Stimulated activated CD8-positive, alpha-beta memory T cell treated with anti-CD3 and anti-CD28 coated beads, Interleukin-4, amount 100 ng/mL, for 1 hour (primary cell): ENCODE measurements at regions not wholly inside any gene's neighbourhood (a gene's known extent, or its start where the extent isn't known, plus 50 kb on each side); places are given as distances from the start of the nearest gene placed in this dataset.

ENCODE experiments used
- DNase-seq, 2 donors: peaks; one replicate each; pipeline ENCODE4 v3.0.0-alpha.2; 2020; ENCODE audit warnings: low read depth in 2 of 2, low spot score in 1 of 2

DNA sequence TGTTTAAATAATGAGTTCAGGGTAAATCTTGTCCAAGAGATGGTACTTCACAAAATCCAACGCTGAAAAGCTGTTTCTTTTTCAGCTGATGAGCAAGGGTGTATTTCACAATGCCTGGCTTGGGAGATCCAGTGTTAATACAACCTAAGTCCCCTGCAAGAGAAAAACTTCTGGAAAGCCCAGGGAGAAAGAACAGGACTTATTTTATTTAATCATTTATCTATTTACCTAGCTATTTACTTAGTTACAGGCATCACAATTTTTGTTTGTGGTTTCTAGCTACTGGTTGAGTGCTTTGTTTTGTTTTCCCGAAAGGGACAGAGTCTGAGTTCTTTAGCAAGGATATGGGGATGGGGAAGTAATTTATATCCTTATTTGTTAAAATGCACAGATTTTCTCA lies 598.2 kb upstream of the SYT4 start:
- DNase-seq: no peak

DNA sequence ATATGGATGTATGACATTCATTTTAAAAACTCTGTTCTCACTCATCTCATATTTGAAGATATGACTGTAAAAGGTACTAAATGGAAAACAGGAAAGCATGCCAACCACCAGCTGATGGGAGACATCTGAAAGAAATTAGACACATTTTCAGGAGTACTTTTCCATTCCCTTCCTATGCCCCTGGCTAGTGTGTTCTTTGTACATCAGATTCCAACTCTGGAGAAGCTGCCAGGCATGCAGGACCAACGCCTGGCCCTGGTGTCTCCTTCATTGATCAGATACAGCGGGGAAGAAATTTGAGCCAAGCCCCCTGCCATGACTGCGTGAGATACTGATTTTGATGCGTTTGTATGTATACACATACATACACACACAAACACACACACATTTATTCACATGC lies 599.0 kb upstream of the SYT4 start:
- no peak for DNase-seq

DNA sequence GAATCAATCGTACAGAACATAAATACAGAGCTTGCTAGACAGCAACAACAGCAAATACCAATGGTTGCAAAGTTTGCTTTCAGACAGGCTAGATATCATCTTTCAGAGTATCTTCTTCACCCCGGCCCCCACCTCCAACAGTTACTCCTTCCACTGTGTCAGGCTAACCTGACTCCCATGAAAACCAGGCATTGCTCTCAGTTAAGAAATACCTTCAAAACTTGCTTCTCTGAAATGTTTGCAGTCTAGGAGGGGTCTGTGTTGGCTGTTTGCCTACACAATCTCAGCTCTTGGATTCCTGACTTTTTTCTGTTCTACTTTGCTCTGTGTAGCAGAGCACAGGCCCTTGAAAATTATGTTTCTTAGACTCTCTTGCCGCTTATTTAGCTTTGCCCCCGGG lies 599.5 kb upstream of the SYT4 start:
- DNase-seq: no peak

DNA sequence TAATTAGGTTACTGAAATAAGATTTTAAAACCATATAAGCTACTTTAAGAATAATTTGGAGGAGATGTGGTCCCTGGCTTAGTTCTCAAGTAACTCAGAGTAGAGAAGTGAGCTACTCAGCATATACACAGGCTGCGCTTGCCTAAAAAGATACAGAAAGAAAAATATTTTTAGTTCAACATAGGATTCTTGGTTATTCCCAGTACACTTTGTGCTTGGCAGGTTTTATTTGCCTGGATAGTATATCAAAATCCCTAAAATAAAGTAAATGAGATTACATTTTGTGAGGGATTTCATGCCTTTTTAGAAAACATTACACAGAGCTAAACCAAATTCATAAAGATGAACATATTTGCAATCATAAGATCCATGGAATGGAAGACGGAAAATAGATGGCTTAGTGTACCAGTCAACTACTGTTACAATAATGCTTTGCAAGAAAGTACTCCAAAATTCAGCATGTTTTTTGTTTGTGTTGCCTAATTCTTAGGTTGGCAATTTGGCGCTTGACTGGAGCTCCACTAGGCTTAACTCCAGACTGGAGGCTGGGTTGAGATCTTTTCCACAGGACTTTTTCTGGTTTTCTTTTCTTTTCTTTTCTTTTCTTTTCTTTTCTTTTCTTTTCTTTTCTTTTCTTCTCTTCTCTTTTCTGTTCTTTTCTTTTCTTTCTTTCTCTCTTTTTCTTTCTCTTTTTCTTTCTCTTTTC lies 600.5 kb upstream of the SYT4 start:
- DNase-seq: no peak

DNA sequence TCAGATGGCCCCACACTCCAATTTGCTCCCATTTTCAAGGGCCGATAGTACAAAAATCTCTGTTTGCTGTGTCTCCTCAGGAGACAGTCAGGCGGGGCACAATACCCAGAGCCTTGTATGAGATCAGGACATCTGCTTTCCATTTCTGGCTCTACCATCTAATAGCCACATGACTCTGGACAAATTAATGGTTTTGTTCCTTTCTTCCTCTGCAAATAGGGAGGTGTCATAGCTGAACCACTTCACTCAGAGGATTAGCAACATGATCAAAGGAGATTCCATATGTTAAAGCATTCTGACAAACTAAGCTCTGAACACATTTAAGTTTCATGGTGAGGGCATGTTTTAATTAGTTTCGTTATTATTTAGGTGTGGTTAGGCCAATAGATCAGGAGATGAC lies 602.1 kb upstream of the SYT4 start:
- DNase-seq: no peak

DNA sequence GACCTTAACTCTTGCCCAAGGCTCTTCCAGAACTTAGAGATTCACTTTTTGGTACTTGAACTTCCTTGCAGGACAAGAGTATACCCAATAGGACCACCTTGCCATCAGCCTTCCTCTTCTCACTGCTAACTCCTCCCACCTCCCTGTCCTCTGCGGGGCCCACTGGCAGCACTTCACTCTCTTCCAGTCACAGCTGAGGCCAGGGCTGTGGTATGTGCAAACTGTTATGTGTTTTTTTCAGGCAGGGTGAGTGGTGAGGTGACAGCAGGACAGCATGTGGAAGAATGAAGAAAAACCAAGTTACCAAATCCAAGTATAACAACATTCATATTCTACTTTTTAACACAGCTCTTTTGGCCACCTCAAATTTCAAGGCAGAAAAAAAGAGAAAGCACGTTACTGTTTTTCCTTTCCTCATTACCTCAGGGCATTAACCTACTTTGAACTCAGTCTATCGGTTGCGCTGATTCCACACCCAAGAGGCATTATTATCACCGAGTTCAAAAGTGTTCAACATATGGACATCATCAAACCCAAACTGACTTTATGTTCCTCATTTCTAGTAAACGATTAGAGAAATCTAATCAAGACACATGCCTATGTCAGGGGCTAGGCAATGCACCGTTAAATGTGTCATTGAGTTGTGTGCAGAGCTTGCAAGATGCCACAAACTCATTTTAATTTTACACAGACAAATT lies 605.2 kb upstream of the SYT4 start:
- DNase-seq: no peak

DNA sequence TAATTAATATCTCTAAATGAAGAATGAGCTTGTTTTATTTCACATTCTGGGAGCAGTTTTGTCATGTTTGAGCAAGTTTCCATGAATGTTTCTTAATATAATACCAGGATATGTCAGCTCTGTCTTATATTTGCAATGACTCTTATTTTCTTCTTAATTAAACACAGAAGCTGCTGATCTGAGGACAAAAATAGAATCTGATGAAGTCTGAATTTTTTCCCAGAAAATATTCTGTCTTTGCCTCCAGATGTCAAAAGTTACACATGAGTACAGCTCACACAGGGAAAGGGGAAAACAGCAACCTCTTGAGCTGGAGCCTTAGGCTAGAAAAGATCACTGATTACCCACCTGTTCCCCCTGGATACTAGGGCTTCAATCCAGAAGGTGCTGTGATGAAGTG lies 606.6 kb upstream of the SYT4 start:
- DNase-seq: no peak

DNA sequence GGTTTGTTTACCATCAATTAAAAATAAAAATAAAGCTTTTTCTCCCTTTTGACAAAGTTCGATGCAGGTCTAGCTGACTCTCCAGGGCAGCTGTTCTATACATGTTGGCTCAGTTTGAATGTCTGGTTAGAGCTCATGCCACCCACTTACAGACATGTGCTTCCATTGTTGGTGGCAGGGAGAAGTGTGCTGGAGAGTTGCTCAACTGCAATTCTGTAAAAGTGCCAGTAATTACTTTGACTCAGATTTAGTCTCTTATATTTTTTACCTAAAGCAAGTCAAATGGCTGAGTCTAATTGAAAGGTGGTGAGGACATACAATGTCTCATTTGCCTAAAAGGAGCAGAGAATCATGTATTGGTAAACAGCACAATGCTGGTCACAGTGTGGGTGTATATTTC lies 609.1 kb upstream of the SYT4 start:
- DNase-seq: no peak

DNA sequence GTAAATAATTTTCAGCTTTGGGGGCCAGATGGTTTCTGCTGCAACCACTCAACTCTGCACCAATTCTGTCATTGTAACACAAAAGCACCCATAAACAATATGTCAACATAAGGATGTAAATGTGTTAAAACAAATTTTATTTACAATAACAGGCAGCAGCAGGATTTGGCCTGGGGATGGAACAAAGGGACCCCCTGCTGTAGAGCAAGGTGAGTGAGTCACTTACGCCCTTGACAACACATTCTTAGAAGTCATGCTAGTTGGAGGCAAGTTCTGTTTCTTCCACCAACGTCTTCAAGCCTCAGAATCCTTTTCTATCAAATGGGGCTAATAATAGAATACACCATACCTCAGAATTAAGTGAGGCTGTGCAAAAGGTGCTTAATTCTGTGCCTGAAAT lies 610.2 kb upstream of the SYT4 start:
- DNase-seq: no peak

DNA sequence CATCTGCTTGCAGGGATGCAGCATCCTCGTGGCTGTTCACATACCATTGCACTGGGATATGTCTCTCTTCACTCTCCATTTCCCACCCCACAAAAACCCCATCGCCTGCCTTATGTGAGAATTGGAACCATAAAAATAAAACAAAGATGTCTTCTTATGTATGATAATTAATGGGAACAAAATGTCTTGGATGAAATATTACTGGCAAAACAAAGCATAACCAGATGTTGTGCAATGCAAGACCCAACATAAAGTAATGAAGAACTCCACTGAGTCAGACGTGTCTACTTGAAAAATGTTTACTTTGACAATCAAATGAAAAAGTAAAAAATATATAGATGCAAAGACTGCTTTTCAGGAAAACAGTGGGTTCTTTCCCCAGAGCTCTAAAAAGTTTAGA lies 611.3 kb upstream of the SYT4 start:
- DNase-seq: no peak

DNA sequence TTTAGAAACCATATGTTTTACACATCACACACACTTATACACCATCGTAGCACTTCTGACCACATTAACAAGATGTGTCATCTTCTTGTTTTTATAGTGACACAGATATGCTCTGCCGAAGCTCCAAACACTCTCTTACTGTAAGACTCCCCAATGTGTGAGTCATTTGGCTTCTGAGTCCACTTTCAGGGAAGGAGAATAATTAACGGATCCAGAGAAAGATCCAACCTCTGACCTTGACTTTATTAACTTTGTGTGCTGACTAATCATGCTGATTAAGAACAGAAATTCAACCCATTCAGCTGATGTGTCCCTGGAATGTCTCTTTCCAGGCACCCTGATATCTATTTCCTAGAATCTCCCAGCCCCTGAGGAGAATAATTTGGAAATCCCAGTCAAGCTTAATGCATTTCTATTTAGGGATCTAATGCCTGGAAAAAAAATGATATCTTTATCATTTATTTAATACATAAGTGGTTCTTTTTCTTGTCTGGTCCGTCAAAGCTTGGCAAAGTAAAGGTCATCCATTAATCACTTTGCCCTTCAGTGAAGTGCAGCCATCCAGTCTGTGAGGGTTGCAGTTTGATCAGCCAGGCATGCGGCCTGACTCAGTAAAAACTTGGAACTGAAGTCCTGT lies 615.8 kb upstream of the SYT4 start:
- DNase-seq: no peak

DNA sequence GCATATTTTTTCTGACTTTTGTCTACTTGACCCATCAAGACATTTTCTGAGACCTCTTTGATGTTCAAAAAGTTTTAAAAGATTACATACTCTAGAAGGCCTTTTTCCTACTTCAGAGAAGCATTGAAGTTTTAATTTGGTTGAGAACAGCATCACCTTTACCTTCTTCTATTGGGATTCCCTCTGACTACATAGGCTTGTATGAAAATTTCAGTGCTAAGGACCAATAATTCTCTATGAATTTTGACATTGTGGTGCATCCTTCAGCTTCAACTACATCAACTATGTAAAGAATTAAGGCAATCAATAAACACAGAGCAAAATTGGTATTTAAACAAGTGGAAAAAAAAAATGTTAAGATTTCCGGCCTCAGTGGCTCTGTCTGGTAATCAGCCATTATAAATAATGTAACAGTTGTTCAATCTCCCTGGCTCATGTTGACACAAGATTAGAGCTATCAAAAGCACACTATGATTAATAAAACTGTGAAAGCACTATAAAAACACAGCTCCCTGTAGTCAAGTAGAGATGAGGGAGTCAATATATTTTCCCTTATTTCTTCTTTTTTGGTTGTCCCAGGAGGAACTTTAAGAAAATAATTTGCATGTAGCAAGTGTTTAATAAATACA lies 627.0 kb upstream of the SYT4 start:
- DNase-seq: no peak

DNA sequence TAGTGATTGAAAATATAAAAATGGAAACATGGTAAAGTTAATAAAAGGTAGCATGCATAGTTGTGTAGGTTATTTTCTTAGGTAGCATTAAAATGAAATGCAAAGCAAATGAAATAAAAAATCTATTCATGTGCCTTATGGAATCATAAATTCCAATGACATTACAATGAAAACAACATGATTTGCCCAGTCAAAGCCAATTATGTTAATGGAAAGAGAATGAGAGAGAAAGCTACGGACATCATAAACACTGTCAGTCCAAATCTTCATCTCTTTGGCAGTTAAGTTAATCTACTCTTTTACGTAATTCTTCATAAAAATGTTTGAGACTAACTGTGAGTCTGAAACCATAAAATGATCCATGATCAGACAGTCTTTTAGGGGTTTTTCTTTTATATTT lies 636.7 kb upstream of the SYT4 start:
- DNase-seq: no peak

DNA sequence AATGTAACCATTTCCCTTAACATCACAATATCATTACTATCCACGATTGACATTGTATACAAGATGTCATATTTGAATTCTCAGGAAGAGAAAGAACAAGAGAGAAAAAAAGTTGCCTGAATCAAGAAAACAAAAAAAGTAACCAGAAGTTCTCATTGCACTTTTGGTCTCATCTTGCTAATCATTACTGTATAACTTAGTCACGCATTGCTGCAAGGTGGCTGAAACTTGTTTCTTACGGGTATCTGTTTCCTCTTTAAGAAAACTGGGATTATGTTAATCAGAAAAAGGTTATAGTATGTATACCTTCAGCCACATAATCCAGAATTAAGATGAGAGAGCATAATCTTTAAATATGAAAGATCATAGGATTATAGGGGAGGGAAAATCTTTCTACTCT lies 639.7 kb upstream of the SYT4 start:
- no peak for DNase-seq

DNA sequence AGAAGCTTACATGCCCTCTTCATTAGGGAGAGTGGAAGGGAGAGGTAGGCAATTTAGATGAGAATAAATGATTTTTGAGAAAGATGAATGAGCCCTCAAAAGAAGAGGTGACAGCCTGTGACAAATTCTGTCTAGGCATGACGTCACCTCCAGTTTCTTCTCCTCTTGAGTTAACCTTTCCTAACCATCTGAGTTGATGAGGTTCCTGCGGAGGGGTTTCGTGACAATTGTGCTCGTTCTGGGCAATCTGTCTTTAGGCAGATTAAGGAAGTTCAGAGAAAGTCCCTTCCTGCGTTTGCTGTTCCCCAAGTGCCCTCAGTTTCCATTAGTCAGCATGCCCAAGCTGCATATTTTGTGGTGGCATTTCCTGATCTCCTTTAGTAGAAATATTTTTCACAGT lies 640.2 kb upstream of the SYT4 start:
- DNase-seq: no peak

DNA sequence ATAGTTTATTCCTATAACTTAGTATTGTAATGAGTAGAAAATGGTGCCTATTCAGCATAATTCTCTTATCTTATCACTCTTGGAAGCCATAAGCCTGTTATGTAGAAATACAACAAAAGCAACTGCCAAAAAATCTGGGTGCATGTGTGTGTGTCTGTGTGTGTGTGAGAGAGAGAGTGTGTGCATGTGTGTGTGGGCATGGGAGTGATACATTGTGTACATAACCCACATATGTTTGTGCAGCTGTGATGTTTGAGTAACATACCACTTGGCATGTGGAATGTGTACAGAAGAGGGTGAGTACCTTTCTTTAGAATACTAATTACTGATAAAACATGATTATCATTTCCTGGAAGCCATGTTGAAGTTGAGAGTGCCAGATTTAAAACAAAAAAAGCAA lies 642.3 kb upstream of the SYT4 start:
- no peak for DNase-seq

DNA sequence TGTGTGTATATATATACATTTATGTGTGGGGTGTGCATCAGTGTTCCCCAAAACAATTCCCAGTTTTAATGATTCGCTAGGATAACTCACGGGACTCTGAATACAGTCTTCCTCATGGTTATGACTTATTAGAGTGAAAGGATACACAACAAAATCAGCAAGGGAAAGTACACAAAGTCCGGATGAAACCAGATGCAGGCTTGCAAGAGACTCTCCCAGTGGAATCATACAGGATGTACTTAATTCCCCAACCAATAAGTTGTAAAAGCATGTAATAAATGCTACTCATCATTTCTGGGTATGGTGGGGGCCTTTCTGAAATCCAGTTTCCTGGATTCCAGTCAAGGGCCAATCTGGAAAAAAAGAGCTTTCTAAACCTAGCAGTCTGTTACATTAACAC lies 654.1 kb upstream of the SYT4 start:
- DNase-seq: no peak

DNA sequence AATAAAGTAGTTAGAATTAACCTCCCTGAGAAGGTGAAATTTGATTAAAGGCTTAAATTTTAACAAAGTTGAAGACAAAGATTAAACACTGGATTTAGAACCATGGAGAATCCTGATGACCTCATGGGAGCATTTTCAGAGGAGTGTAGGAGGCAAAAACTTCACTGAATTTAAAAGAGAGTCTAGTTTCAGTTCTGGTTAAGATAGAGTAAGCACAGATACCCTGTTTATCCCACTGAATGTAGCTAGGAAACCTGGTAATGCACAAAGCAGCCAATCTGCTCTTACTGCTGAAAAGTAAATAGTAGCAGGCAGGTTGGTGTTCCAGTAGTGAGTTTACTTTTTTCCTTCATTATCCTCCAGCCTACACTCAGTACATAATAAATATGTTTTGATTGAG lies 654.9 kb upstream of the SYT4 start:
- no peak for DNase-seq

DNA sequence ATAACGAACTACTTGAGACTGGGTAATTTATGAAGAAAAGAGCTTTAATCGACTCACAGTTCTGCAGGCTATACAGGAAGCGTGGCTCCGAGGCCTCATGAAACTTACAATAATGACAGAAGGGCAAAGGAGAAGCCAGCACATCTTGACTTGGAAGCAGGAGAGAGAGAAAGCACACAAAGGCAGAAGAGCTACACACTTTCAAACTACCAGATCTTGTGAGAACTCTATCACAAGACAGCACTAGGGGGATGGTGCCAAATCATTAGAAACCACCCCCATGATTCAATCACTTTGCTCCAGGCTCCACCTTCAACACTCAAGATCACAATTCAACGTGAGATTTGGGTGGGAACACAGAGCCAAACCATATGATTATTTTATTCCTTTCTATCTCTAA lies 655.9 kb upstream of the SYT4 start:
- no peak for DNase-seq

DNA sequence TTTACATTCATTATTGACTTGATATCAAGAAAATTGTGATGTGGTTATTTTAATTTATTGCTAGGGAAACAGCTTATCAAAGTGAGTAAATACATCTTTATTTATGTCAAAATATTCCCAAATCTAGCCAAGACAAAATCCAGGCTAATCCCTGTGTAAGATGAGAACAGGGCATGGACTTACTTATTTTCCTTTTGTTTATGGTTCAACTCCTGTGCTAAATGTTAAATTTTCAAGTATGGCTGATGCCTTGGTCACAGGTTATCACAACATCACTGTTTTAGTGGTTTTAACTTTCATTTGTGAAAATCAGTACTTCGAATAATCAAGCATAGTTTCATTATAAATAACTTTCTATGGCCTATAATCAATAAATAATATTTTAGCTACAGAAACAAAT lies 657.0 kb upstream of the SYT4 start:
- DNase-seq: no peak

DNA sequence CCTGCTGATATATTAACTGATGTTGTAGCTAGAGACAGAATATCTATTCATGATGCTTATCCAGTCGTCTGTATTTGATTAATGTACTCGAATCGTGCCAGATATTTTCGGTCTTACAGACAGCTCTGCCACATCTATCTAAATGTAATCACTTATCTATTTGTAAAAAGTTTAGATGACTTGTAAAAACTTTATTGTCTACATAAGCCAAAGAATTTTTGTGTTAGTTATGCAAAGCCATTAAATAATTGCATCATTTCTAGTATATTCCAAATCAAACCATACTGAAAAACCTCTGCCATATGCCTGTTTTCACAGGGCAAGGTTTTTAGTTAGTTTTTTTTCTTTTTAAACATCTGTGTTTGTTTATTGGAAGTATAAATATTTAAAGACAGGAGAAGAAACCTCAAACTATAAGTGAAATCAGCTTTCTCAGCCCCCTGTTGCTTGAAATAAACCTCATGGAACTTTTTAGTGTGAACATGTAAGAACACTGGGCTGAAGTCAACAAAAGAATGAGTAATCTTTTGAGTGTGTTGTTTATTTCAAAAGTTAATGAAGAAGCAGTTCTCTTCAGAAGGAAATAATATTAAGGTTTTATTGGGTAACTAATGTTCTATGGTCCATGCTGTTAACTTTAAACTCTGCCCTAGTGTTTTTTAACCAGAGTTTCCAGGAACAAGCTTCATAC lies 657.6 kb upstream of the SYT4 start:
- no peak for DNase-seq

DNA sequence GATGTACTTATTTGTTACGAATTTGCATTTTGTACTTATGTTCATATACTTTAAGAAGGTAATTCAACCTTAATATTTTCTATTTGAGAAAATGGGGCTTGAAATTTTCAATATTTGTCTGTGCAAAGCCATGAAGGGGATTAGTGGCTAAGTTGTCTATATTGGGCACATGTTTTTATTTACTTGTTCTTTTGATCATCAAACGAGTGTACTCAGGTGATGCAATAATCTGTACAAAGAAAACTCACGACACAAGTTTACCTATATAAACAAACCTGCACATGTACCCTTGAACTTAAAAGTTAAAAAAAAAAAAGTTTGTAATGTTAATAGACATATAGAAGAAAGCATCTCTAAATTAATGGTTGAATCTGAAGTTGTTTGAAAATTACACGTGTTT lies 658.9 kb upstream of the SYT4 start:
- DNase-seq: no peak
